ENCODE measurements at regions not wholly inside any gene's neighbourhood (a gene's known extent, or its start where the extent isn't known, plus 50 kb on each side); places are given as distances from the start of the nearest gene placed in this dataset.

GRCh38 chr5:167147879-167148278 lies 1143.6 kb upstream of the WWC1 start:
- TF ChIP-seq CTCF (IDR thresholded peaks at IDR 0.05; ENCODE audit: low read depth, low read length, missing control alignments), result no peak
- DNase-seq (ENCODE audit: extremely low read depth, low read depth), result no peak
- no peak overlapping the region for H3K4me3 ChIP-seq (replicated peaks; ENCODE audit: low read depth, low read length)

GRCh38 chr5:167150661-167151060 lies 1140.8 kb upstream of the WWC1 start:
- no peak overlapping the region for H3K4me3 ChIP-seq (replicated peaks; ENCODE audit: low read depth, low read length)
- no peak for TF ChIP-seq CTCF (IDR thresholded peaks at IDR 0.05; ENCODE audit: low read depth, low read length, missing control alignments)
- no peak for DNase-seq (ENCODE audit: extremely low read depth, low read depth)

GRCh38 chr5:167152561-167152960 lies 1138.9 kb upstream of the WWC1 start:
- no peak overlapping the region for H3K4me3 ChIP-seq (replicated peaks; ENCODE audit: low read depth, low read length)
- no peak for TF ChIP-seq CTCF (IDR thresholded peaks at IDR 0.05; ENCODE audit: low read depth, low read length, missing control alignments)
- no peak for DNase-seq (ENCODE audit: extremely low read depth, low read depth)

- no peak for DNase-seq (ENCODE audit: extremely low read depth, low read depth)
- H3K4me3 ChIP-seq (replicated peaks; ENCODE audit: low read depth, low read length), result no peak overlapping the region
These were observed 1135.9 kb upstream of the WWC1 start for GRCh38 chr5:167155387-167156005.

GRCh38 chr5:167156446-167156845 lies 1135.0 kb upstream of the WWC1 start:
- DNase-seq (ENCODE audit: extremely low read depth, low read depth), result no peak
- no peak for TF ChIP-seq CTCF (IDR thresholded peaks at IDR 0.05; ENCODE audit: low read depth, low read length, missing control alignments)
- H3K4me3 ChIP-seq (replicated peaks; ENCODE audit: low read depth, low read length), result no peak overlapping the region

More at GRCh38 chr5:167155387-167156005, 1135.9 kb upstream of the WWC1 start:
- no peak for TF ChIP-seq CTCF (IDR thresholded peaks at IDR 0.05; ENCODE audit: low read depth, low read length, missing control alignments)

- no peak overlapping the region for H3K4me3 ChIP-seq (replicated peaks; ENCODE audit: low read depth, low read length)
- no peak for TF ChIP-seq CTCF (IDR thresholded peaks at IDR 0.05; ENCODE audit: low read depth, low read length, missing control alignments)
- no peak for DNase-seq (ENCODE audit: extremely low read depth, low read depth)
These were observed 1132.9 kb upstream of the WWC1 start for GRCh38 chr5:167158588-167158987.

GRCh38 chr5:167160388-167160787 lies 1131.1 kb upstream of the WWC1 start:
- no peak for DNase-seq (ENCODE audit: extremely low read depth, low read depth)
- H3K4me3 ChIP-seq (replicated peaks; ENCODE audit: low read depth, low read length), result no peak overlapping the region
- TF ChIP-seq CTCF (IDR thresholded peaks at IDR 0.05; ENCODE audit: low read depth, low read length, missing control alignments), result no peak
